Vagina (tissue), 2 donors: ENCODE measurements at regions not wholly inside any gene's neighbourhood (a gene's known extent, or its start where the extent isn't known, plus 50 kb on each side); places are given as distances from the start of the nearest gene placed in this dataset.

Experiments used
- DNase-seq, 2 donors: peaks; one replicate each; pipeline ENCODE4 v3.0.0-alpha.2; 2017; ENCODE audit errors: extremely low spot score in 2 of 2
- H3K27ac ChIP-seq: fragments of 200-600 bp; sonication (generic); one replicate; pipeline ENCODE4 v1.5.1; 2019
- H3K27me3 ChIP-seq: fragments of 200-600 bp; sonication (generic); one replicate; pipeline ENCODE4 v1.5.1; 2019
- H3K36me3 ChIP-seq, 2 donors: fragments of 200-600 bp; sonication (generic); one replicate each; pipeline ENCODE4 v1.5.1; 2017 to 2019
- H3K4me1 ChIP-seq: fragments of 200-600 bp; sonication (generic); one replicate; pipeline ENCODE4 v1.5.1; 2019
- H3K4me3 ChIP-seq, 2 donors: fragments of 200-600 bp; sonication (generic); 1 replicate in 1 of 2; 2 replicates in 1 of 2; pipeline ENCODE4 v1.5.1; 2016 to 2019
- H3K9me3 ChIP-seq: fragments of 200-600 bp; sonication (generic); one replicate; pipeline ENCODE4 v1.5.1; 2019
- POLR2A ChIP-seq, 2 donors: fragments of 450-650 bp; IDR thresholded peaks; one replicate each; pipeline ENCODE4 v1.6.1; 2017; ENCODE audit warnings: antibody characterized with exemption in 2 of 2, mild to moderate bottlenecking in 2 of 2, moderate library complexity in 2 of 2
- POLR2AphosphoS5 ChIP-seq, 2 donors: sonication (generic); formaldehyde crosslinking; IDR thresholded peaks; one replicate each; pipeline ENCODE4 v1.9.0; 2017; ENCODE audit warnings: antibody characterized with exemption in 2 of 2, mild to moderate bottlenecking in 2 of 2, low read depth in 1 of 2; ENCODE audit not compliant: insufficient read depth in 1 of 2
- intact Hi-C: fragments of 100-400 bp; cut with DNase I; formaldehyde crosslinking; loops from one replicate; pipeline ENCODE4 v1.15.1; 2023
- TF ChIP-seq, protein P1 (sequence below), 3 experiments: fragments of 450-650 bp in 2 of 3; fragments of 200-600 bp in 1 of 3; sonication (generic) in 1 of 3; IDR thresholded peaks; one replicate each; pipeline ENCODE4 v1.5.1; 2017 to 2019; ENCODE audit warnings: antibody characterized with exemption in 3 of 3, mild to moderate bottlenecking in 2 of 3, moderate library complexity in 2 of 3

DNA sequence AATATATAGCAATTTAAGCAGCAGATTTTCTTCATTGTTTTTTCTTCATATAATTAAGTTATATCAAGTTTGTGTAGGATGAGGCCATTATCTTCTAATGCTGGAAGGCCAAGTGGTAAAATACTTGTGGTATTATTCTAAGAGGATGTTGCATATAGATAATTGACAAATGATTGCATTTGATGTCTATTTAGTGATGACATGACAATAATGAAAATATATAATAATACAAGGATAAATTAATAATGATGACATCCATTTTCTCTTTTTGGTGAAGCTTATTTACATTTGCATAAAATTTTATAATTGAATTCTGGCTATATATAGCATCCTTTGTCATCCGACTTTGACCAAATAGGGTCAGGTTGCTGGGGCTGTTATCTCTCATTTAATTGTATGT is 195.4 kb upstream of the KCNJ16 start:
- no peak overlapping the region for H3K27ac ChIP-seq
- TF ChIP-seq, protein P1, sequence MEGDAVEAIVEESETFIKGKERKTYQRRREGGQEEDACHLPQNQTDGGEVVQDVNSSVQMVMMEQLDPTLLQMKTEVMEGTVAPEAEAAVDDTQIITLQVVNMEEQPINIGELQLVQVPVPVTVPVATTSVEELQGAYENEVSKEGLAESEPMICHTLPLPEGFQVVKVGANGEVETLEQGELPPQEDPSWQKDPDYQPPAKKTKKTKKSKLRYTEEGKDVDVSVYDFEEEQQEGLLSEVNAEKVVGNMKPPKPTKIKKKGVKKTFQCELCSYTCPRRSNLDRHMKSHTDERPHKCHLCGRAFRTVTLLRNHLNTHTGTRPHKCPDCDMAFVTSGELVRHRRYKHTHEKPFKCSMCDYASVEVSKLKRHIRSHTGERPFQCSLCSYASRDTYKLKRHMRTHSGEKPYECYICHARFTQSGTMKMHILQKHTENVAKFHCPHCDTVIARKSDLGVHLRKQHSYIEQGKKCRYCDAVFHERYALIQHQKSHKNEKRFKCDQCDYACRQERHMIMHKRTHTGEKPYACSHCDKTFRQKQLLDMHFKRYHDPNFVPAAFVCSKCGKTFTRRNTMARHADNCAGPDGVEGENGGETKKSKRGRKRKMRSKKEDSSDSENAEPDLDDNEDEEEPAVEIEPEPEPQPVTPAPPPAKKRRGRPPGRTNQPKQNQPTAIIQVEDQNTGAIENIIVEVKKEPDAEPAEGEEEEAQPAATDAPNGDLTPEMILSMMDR (IDR thresholded peaks at IDR 0.05) = no peak
- TF ChIP-seq POLR2A (IDR thresholded peaks at IDR 0.05) (no peak), POLR2AphosphoS5 (IDR thresholded peaks at IDR 0.05; ENCODE audit: insufficient read depth in 1 of 2, low read depth in 1 of 2) (no peak)
- H3K4me1 ChIP-seq = no peaks in the 10 kb centered on the region
- no peaks in the 10 kb centered on the region for H3K36me3 ChIP-seq
- H3K27me3 ChIP-seq = no peaks in the 10 kb centered on the region
- no peak overlapping the region for H3K4me3 ChIP-seq
- H3K9me3 ChIP-seq = no peaks in the 10 kb centered on the region
- intact Hi-C loops = no loop called here
- DNase-seq = no peak

DNA sequence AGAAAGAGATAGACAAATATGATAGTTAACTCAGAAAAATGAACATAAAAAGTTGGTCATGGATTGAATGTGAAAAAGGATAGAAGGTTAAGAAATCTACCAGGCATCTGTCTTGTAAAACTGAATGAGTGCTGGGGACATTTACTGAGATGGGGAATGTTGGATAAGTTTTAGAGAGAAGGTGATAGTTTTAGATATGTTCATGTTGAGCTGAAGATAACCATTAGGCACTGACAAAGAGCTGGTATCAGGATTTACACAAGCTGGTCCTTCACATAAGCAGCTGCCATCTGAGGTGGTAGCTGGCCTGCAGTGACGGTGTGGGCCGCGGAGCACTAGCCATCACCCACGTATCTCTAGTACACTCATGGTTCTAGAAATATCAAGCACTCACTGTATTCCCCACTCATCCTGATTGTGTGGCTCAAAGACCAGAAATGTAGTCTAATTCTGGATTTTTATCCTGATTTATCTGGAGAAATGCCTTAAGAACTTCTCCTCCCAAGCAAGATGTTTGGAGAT is 194.4 kb upstream of the KCNJ16 start:
- DNase-seq = no peak
- Histone ChIP-seq H3K4me1 (no peaks in the 10 kb centered on the region), H3K4me3 (no peak overlapping the region), H3K9me3 (no peaks in the 10 kb centered on the region), H3K27me3 (no peaks in the 10 kb centered on the region), H3K36me3 (no peaks in the 10 kb centered on the region), H3K27ac (no peak overlapping the region)
- intact Hi-C loops = no loop called here
- TF ChIP-seq POLR2AphosphoS5 (IDR thresholded peaks at IDR 0.05; ENCODE audit: insufficient read depth in 1 of 2, low read depth in 1 of 2) (no peak), POLR2A (IDR thresholded peaks at IDR 0.05) (no peak)
- TF ChIP-seq, protein P1 (IDR thresholded peaks at IDR 0.05) = no peak

DNA sequence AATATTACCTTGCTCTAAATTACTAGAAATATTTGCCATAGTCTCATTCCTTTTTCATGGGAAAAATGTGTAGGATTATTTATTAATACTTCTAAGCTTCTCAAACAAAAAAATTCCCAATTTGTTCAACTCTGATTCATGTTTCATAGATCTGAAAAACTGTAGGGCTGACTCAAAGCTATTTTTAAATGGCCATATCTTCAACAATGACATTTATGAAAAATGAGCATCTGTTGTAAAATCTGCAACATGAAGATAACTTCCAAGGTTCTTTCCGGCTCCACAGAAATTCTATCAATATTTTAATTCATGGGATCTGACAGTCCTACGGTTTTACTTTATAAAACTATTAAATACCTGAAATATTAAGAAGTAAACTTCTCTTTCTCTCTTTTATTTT is 192.7 kb upstream of the KCNJ16 start:
- H3K4me3 ChIP-seq = no peak overlapping the region
- H3K36me3 ChIP-seq = no peaks in the 10 kb centered on the region
- H3K27me3 ChIP-seq = no peaks in the 10 kb centered on the region
- H3K9me3 ChIP-seq = no peaks in the 10 kb centered on the region
- H3K27ac ChIP-seq = no peak overlapping the region
- intact Hi-C loops = no loop called here
- no peak for DNase-seq
- TF ChIP-seq POLR2A (IDR thresholded peaks at IDR 0.05) (no peak), POLR2AphosphoS5 (IDR thresholded peaks at IDR 0.05; ENCODE audit: insufficient read depth in 1 of 2, low read depth in 1 of 2) (no peak)
- TF ChIP-seq, protein P1 (IDR thresholded peaks at IDR 0.05) = no peak
- H3K4me1 ChIP-seq = no peaks in the 10 kb centered on the region

DNA sequence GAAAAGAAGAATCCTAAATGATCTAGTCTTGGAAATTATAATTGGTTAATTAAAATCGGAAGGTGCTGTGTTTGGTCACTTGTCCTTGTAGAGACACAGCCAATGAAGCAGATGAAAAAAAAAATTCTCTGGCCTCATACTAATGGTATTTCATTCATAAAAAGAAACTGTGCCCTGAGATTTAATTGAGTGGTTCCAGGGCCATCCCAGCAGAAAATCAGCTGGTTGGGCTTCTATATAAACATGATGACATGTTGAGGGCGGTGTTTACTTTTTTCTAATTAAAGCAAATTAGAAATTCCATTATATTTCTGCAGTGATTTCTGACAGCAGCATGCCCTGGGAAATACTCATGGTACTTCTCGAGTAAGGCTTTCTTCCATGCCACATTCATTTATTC is 191.9 kb upstream of the KCNJ16 start:
- H3K4me3 ChIP-seq = no peak overlapping the region
- H3K4me1 ChIP-seq = no peaks in the 10 kb centered on the region
- intact Hi-C loops = no loop called here
- H3K36me3 ChIP-seq = no peaks in the 10 kb centered on the region
- H3K9me3 ChIP-seq = no peaks in the 10 kb centered on the region
- no peak overlapping the region for H3K27ac ChIP-seq
- no peaks in the 10 kb centered on the region for H3K27me3 ChIP-seq
- no peak for DNase-seq
- TF ChIP-seq POLR2A (IDR thresholded peaks at IDR 0.05) = no peak
- TF ChIP-seq POLR2AphosphoS5 (IDR thresholded peaks at IDR 0.05; ENCODE audit: insufficient read depth in 1 of 2, low read depth in 1 of 2) = no peak
- TF ChIP-seq, protein P1 (IDR thresholded peaks at IDR 0.05) = no peak

DNA sequence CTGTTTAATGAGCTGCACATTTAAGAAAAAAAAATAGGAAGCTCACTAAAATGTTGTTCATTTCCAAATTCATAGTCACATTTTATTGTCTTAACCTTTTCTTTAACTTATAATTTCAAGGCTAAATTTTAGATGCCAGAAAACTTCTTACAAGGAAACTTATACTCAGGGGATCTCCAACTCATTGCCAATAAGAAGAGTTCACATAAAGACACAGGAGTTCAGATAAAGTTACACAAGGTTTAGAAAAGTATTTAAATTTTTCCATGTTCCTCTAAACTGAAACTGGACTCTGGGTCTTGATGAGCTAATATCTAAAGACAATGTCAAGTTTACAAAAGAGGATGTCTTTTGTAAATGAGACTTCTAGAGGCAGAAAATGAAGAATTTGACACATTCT is 190.7 kb upstream of the KCNJ16 start:
- Histone ChIP-seq H3K36me3 (no peaks in the 10 kb centered on the region), H3K4me1 (no peaks in the 10 kb centered on the region), H3K9me3 (no peaks in the 10 kb centered on the region), H3K27ac (no peak overlapping the region), H3K27me3 (no peaks in the 10 kb centered on the region), H3K4me3 (no peak overlapping the region)
- DNase-seq = no peak
- intact Hi-C loops = no loop called here
- no peak for TF ChIP-seq POLR2A (IDR thresholded peaks at IDR 0.05)
- TF ChIP-seq, protein P1 (IDR thresholded peaks at IDR 0.05) = no peak
- TF ChIP-seq POLR2AphosphoS5 (IDR thresholded peaks at IDR 0.05; ENCODE audit: insufficient read depth in 1 of 2, low read depth in 1 of 2) = no peak
